Liver (tissue), 8 donors: ENCODE measurements at regions not wholly inside any gene's neighbourhood (a gene's known extent, or its start where the extent isn't known, plus 50 kb on each side); places are given as distances from the start of the nearest gene placed in this dataset.

Experiments
- DNase-seq: peaks from one replicate; pipeline ENCODE4 v3.0.0-alpha.2; 2017; ENCODE audit warnings: low spot score
- H3K27ac ChIP-seq, 2 donors: one replicate each; pipeline ENCODE4 v1.7.0; 2013; ENCODE audit warnings: inconsistent platforms in 2 of 2, low read length in 2 of 2, control low read depth in 1 of 2, low read depth in 1 of 2, mild to moderate bottlenecking in 1 of 2
- H3K27me3 ChIP-seq, 4 donors: one replicate each; pipeline versions ENCODE4 v1.6.1 to v1.7.0; 2013; ENCODE audit warnings: low read length in 3 of 4, inconsistent platforms in 1 of 4, mild to moderate bottlenecking in 1 of 4, moderate library complexity in 1 of 4; ENCODE audit not compliant: control insufficient read depth in 4 of 4, insufficient read depth in 4 of 4
- H3K36me3 ChIP-seq, 4 donors: one replicate each; pipeline versions ENCODE4 v1.6.1 to v1.7.0; 2013; ENCODE audit warnings: low read length in 3 of 4, mild to moderate bottlenecking in 3 of 4, low read depth in 1 of 4, moderate library complexity in 1 of 4; ENCODE audit not compliant: control insufficient read depth in 4 of 4, insufficient read depth in 3 of 4
- H3K4me1 ChIP-seq, 4 donors: one replicate each; pipeline versions ENCODE4 v1.6.1 to v1.7.0; 2013; ENCODE audit warnings: low read length in 3 of 4, mild to moderate bottlenecking in 3 of 4, moderate library complexity in 1 of 4; ENCODE audit not compliant: control insufficient read depth in 4 of 4, insufficient read depth in 4 of 4
- H3K4me3 ChIP-seq, 3 donors: one replicate each; pipeline versions ENCODE4 v1.6.1 to v1.7.0; 2013; ENCODE audit warnings: low read length in 3 of 3, control low read depth in 1 of 3, low read depth in 1 of 3, mild to moderate bottlenecking in 1 of 3
- H3K9ac ChIP-seq, 2 donors: one replicate each; pipeline ENCODE4 v1.7.0; 2013; ENCODE audit warnings: low read length in 2 of 2, mild to moderate bottlenecking in 2 of 2, moderate library complexity in 2 of 2, control low read depth in 1 of 2, low read depth in 1 of 2
- H3K9me3 ChIP-seq, 4 donors: one replicate each; pipeline versions ENCODE4 v1.6.1 to v1.7.0; 2013; ENCODE audit warnings: low read length in 3 of 4; ENCODE audit not compliant: control insufficient read depth in 4 of 4
- ATF3 ChIP-seq: IDR thresholded peaks from 2 replicates; pipeline ENCODE4 v1.6.1; 2016; ENCODE audit warnings: antibody characterized with exemption
- CTCF ChIP-seq: fragments of 150-350 bp; IDR thresholded peaks from 2 replicates; pipeline ENCODE4 v1.5.1; 2017; ENCODE audit warnings: improper control_type of control experiment, low read depth, low read length; ENCODE audit not compliant: missing input control
- EGR1 ChIP-seq, 2 donors: IDR thresholded peaks; 2 replicates each; pipeline ENCODE4 v1.6.1; 2016 to 2018; ENCODE audit warnings: antibody characterized with exemption in 2 of 2, low read depth in 2 of 2
- FOXA2 ChIP-seq: IDR thresholded peaks from 2 replicates; pipeline ENCODE4 v1.6.1; 2016; ENCODE audit warnings: antibody characterized with exemption
- GABPA ChIP-seq, 2 donors: IDR thresholded peaks in 1 of 2; conservative IDR thresholded peaks in 1 of 2; 2 replicates each; pipeline ENCODE4 v1.6.1; 2016; ENCODE audit warnings: antibody characterized with exemption in 2 of 2, mild to moderate bottlenecking in 1 of 2, moderate library complexity in 1 of 2
- RAD21 ChIP-seq, 2 donors: IDR thresholded peaks; 2 replicates each; pipeline ENCODE4 v1.6.1; 2016; ENCODE audit warnings: antibody characterized with exemption in 2 of 2, mild to moderate bottlenecking in 2 of 2
- REST ChIP-seq: IDR thresholded peaks from 2 replicates; pipeline ENCODE4 v1.6.1; 2016; ENCODE audit warnings: antibody characterized with exemption, mild to moderate bottlenecking
- SP1 ChIP-seq: IDR thresholded peaks from 2 replicates; pipeline ENCODE4 v1.6.1; 2018; ENCODE audit warnings: antibody characterized with exemption, mild to moderate bottlenecking
- YY1 ChIP-seq: IDR thresholded peaks from 2 replicates; pipeline ENCODE4 v1.6.1; 2016; ENCODE audit warnings: antibody characterized with exemption, mild to moderate bottlenecking
- whole genome bisulfite sequencing: extraction: QIAGEN DNeasy Blood & Tissue Kit; methylation state at CpG from one replicate; pipeline ENCODE4 v1.1.7; 2013; 5-methylcytosine and 5-hydroxymethylcytosine counted together
- donor health status: healthy.
- donor health status: healthy.
- donor health status: healthy.
- donor health status: healthy.
- donor health status: healthy.

GRCh38 chr1:163692266-163692665 is 370.5 kb downstream of the NUF2 start:
- Histone ChIP-seq H3K9ac (no peak overlapping the region), H3K4me3 (no peak overlapping the region), H3K9me3 (no peaks in the 10 kb centered on the region), H3K36me3 (no peaks in the 10 kb centered on the region), H3K27me3 (no peaks in the 10 kb centered on the region), H3K4me1 (no peaks in the 10 kb centered on the region), H3K27ac (no peak overlapping the region)
- no peak for DNase-seq
- 84% methylated on average over 14 of the region's 14 CpGs for WGBS
- no peak for TF ChIP-seq REST
- no peak for TF ChIP-seq SP1
- TF ChIP-seq RAD21 (IDR thresholded peaks at IDR 0.05): no peak
- TF ChIP-seq YY1: no peak
- TF ChIP-seq EGR1 (IDR thresholded peaks at IDR 0.05; ENCODE audit: low read depth in 2 of 2): no peak

GRCh38 chr1:163697137-163697536 is 375.4 kb downstream of the NUF2 start:
- H3K4me3 ChIP-seq: no peak overlapping the region
- H3K9ac ChIP-seq: no peak overlapping the region
- DNase-seq: no peak
- H3K36me3 ChIP-seq: no peaks in the 10 kb centered on the region
- H3K9me3 ChIP-seq: no peaks in the 10 kb centered on the region
- 50% methylated on average over 2 of the region's 2 CpGs for WGBS
- H3K27me3 ChIP-seq: no peaks in the 10 kb centered on the region
- no peaks in the 10 kb centered on the region for H3K4me1 ChIP-seq
- TF ChIP-seq EGR1 (IDR thresholded peaks at IDR 0.05; ENCODE audit: low read depth in 2 of 2) (no peak), REST (no peak), GABPA (IDR thresholded peaks at IDR 0.05 in 1 of 2, conservative IDR thresholded peaks at IDR 0.05 in 1 of 2) (no peak), ATF3 (no peak), FOXA2 (no peak), CTCF (no peak)
- no peak overlapping the region for H3K27ac ChIP-seq
